Mucosa of descending colon (tissue), 3 donors: ENCODE measurements at regions not wholly inside any gene's neighbourhood (a gene's known extent, or its start where the extent isn't known, plus 50 kb on each side); places are given as distances from the start of the nearest gene placed in this dataset.

Experiments used
- ATAC-seq: fragments of 200-7000 bp; cut with Tn5 transposase; one replicate; pipeline ENCODE4 v1.9.1; 2020; ENCODE audit warnings: mild to moderate bottlenecking, moderate library complexity
- DNase-seq, 3 donors: peaks; one replicate each; pipeline ENCODE4 v3.0.0-alpha.2; 2020
- H3K36me3 ChIP-seq: fragments of 200-600 bp; one replicate; pipeline ENCODE4 v1.8.0; 2021; ENCODE audit warnings: low read depth, mild to moderate bottlenecking
- H3K4me1 ChIP-seq: fragments of 200-600 bp; one replicate; pipeline ENCODE4 v1.8.0; 2021; ENCODE audit warnings: low read depth, mild to moderate bottlenecking
- H3K4me3 ChIP-seq: fragments of 200-600 bp; one replicate; pipeline ENCODE4 v1.8.0; 2021; ENCODE audit warnings: mild to moderate bottlenecking
- H3K9me3 ChIP-seq: fragments of 200-600 bp; one replicate; pipeline ENCODE4 v1.8.0; 2021; ENCODE audit warnings: mild to moderate bottlenecking
- intact Hi-C, 2 donors: fragments of 100-400 bp; cut with DNase I in 1 of 2; cut with micrococcal nuclease in 1 of 2; formaldehyde crosslinking; loops; one replicate each; pipeline versions ENCODE4 v1.11.0 to v1.11.1; 2022; cut with DNase I, micrococcal nuclease
- TF ChIP-seq, protein P1 (sequence below): fragments of 200-600 bp; IDR thresholded peaks from one replicate; pipeline ENCODE4 v1.8.0; 2022; ENCODE audit warnings: antibody characterized with exemption, mild to moderate bottlenecking
- donor health status: DM: no; HTN: no; CAD: no; lungs with moderate emphysema.
- donor health status: DM: no; HTN: no; CAD: no.
- donor health status: DM: no; HTN: yes; CAD: no.

DNA sequence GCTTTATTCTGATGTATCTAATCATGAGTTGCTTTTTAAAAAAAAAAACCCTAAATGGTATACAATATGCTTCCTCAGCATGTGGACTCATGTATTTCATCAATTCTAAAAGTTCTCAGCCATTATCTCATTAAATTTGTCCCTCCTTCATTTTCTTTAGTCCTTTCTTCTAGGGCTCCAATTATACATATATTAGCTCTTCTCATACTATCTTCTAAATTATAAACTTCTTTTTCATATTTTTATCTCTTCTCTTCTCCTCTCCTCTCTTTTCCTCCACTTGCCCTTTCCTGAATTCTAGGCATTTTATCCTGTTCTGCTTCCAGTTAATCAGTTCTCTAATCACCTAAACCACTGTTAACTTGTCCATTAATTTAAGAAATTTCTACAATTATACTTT lies 55.0 kb upstream of the IL33 start:
- DNase-seq = no peak
- no peak for ATAC-seq

GRCh38 chr9:6153425-6153824 lies 62.2 kb upstream of the IL33 start:
- ATAC-seq (no peak), DNase-seq (no peak)
- no peaks in the 10 kb centered on the region for H3K4me1 ChIP-seq
- no peaks in the 10 kb centered on the region for H3K9me3 ChIP-seq
- TF ChIP-seq, protein P1, sequence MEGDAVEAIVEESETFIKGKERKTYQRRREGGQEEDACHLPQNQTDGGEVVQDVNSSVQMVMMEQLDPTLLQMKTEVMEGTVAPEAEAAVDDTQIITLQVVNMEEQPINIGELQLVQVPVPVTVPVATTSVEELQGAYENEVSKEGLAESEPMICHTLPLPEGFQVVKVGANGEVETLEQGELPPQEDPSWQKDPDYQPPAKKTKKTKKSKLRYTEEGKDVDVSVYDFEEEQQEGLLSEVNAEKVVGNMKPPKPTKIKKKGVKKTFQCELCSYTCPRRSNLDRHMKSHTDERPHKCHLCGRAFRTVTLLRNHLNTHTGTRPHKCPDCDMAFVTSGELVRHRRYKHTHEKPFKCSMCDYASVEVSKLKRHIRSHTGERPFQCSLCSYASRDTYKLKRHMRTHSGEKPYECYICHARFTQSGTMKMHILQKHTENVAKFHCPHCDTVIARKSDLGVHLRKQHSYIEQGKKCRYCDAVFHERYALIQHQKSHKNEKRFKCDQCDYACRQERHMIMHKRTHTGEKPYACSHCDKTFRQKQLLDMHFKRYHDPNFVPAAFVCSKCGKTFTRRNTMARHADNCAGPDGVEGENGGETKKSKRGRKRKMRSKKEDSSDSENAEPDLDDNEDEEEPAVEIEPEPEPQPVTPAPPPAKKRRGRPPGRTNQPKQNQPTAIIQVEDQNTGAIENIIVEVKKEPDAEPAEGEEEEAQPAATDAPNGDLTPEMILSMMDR = no peak
- H3K4me3 ChIP-seq = no peak overlapping the region
- no peaks in the 10 kb centered on the region for H3K36me3 ChIP-seq
- intact Hi-C loops = no loop called here

More for the DNA sequence above, 55.0 kb upstream of the IL33 start:
- intact Hi-C loops = no loop called here
- TF ChIP-seq, protein P1 = no peak
- no peak overlapping the region for H3K4me3 ChIP-seq
- H3K9me3 ChIP-seq = peaks cover 14% of the 10 kb centered on the region
- H3K4me1 ChIP-seq = no peaks in the 10 kb centered on the region
- no peaks in the 10 kb centered on the region for H3K36me3 ChIP-seq

DNA sequence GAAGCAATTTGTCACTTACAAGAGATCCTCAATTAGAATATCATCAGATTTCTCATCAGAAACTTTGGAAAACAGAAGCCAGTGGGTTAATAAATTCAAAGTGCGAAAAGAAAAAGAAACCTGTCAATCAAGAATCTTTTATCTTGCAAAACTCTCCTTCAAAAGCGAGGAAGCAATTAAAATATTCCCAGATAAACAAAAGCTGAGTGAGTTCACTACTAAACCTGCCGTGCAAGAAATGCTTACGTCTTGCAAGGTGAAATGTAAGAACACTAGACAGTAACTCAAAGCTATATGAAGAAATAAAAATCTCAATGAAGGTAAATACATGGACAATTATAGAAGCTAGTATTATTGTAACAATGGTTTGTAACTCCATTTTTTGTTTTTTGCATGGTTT lies 62.8 kb upstream of the IL33 start:
- no peak overlapping the region for H3K4me3 ChIP-seq
- TF ChIP-seq, protein P1 = no peak

GRCh38 chr9:6150483-6150882 lies 65.1 kb upstream of the IL33 start:
- TF ChIP-seq, protein P1 = no peak
- Histone ChIP-seq H3K36me3 (no peaks in the 10 kb centered on the region), H3K4me1 (no peaks in the 10 kb centered on the region), H3K9me3 (no peaks in the 10 kb centered on the region), H3K4me3 (no peak overlapping the region)
- DNase-seq (no peak), ATAC-seq (no peak)
- intact Hi-C loops = no loop called here

More for the DNA sequence above, 62.8 kb upstream of the IL33 start:
- Histone ChIP-seq H3K36me3 (no peaks in the 10 kb centered on the region), H3K4me1 (no peaks in the 10 kb centered on the region), H3K9me3 (no peaks in the 10 kb centered on the region)
- intact Hi-C loops = no loop called here
- DNase-seq = no peak
- no peak for ATAC-seq

- H3K36me3 ChIP-seq = no peaks in the 10 kb centered on the region
- no peaks in the 10 kb centered on the region for H3K4me1 ChIP-seq
- intact Hi-C loops = no loop called here
- H3K9me3 ChIP-seq = no peaks in the 10 kb centered on the region
- TF ChIP-seq, protein P1 = no peak
- H3K4me3 ChIP-seq = no peak overlapping the region
- no peak for ATAC-seq
- no peak for DNase-seq
Measured at GRCh38 chr9:6149315-6149714, 66.3 kb upstream of the IL33 start.

DNA sequence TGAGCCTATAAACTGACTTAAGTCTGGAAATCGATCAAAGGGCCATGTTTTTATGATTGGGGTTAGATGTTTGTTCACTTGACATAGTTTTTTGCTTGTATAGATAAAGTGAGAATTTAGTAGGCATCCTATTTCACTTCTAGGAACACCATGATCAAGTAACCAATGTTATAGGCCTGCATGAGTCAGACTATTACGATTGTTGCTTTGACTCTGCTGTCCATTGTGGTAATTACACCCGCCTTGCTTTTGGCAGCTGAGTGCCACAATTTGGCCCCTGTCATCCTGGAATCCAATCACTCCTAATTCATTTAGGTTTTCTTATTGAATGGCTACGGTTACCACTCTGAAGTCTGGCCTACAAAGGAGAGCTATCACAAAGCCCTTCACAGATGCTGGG lies 67.8 kb upstream of the IL33 start:
- Histone ChIP-seq H3K4me1 (no peaks in the 10 kb centered on the region), H3K9me3 (no peaks in the 10 kb centered on the region), H3K36me3 (no peaks in the 10 kb centered on the region), H3K4me3 (no peak overlapping the region)
- intact Hi-C loops = no loop called here
- DNase-seq (no peak), ATAC-seq (no peak)
- TF ChIP-seq, protein P1 = no peak
